CD4-positive, alpha-beta T cell (primary cell): ENCODE measurements at regions not wholly inside any gene's neighbourhood (a gene's known extent, or its start where the extent isn't known, plus 50 kb on each side); places are given as distances from the start of the nearest gene placed in this dataset.

Source experiments
- ATAC-seq: fragments of 200-7000 bp; cut with Tn5 transposase; one replicate; pipeline ENCODE4 v1.10.0; 2022; ENCODE audit warnings: mild to moderate bottlenecking; ENCODE audit not compliant: poor library complexity
- CTCF ChIA-PET: fragments of 350-600 bp; sonication (Branson Sonifier 250); formaldehyde crosslinking; loops from one replicate; lab custom pipeline; 2021; ENCODE audit warnings: antibody characterized with exemption, inconsistent platforms; lab: Charles Lee
- POLR2A ChIA-PET: fragments of 350-600 bp; sonication (Branson Sonifier 250); formaldehyde crosslinking; loops from one replicate; lab custom pipeline; 2021; ENCODE audit warnings: antibody characterized with exemption, inconsistent platforms; lab: Charles Lee
- DNase-seq, 14 experiments: peaks; one replicate each; pipeline ENCODE4 v3.0.0-alpha.2; 2013 to 2020; ENCODE audit warnings: mixed read lengths in 2 of 14
- H3K27ac ChIP-seq, 2 donors: one replicate each; pipeline versions ENCODE4 v1.5.1 to v1.7.0; 2013; ENCODE audit warnings: low read length in 2 of 2, low read depth in 1 of 2, mild to moderate bottlenecking in 1 of 2
- H3K27me3 ChIP-seq, 2 experiments: 1 replicate in 1 of 2; 2 replicates in 1 of 2; pipeline versions ENCODE4 v1.6.1 to v1.7.0; 2013; ENCODE audit warnings: low read length in 2 of 2, control low read depth in 1 of 2, mild to moderate bottlenecking in 1 of 2, moderate library complexity in 1 of 2; ENCODE audit not compliant: insufficient read depth in 2 of 2, control insufficient read depth in 1 of 2
- H3K36me3 ChIP-seq: one replicate; pipeline ENCODE4 v1.6.1; 2013; ENCODE audit warnings: low read length, control low read depth; ENCODE audit not compliant: insufficient read depth
- H3K4me1 ChIP-seq: one replicate; pipeline ENCODE4 v1.6.1; 2013; ENCODE audit warnings: low read length, control low read depth; ENCODE audit not compliant: insufficient read depth
- H3K4me3 ChIP-seq: one replicate; pipeline ENCODE4 v1.5.1; 2013; ENCODE audit warnings: mild to moderate bottlenecking, low read length, moderate library complexity
- H3K9me3 ChIP-seq, 2 experiments: 1 replicate in 1 of 2; 2 replicates in 1 of 2; pipeline versions ENCODE4 v1.6.1 to v1.7.0; 2013; ENCODE audit warnings: low read length in 2 of 2, mild to moderate bottlenecking in 2 of 2, control low read depth in 1 of 2, moderate library complexity in 1 of 2; ENCODE audit not compliant: control insufficient read depth in 1 of 2, insufficient read depth in 1 of 2
- H3K27ac Mint-ChIP-seq: one replicate; pipeline ENCODE4 v1.8.0; 2020; ENCODE audit warnings: mixed read lengths
- H3K27me3 Mint-ChIP-seq: one replicate; pipeline ENCODE4 v1.8.0; 2021; ENCODE audit warnings: mixed read lengths
- H3K36me3 Mint-ChIP-seq: one replicate; pipeline ENCODE4 v1.8.0; 2021; ENCODE audit warnings: low read depth, mixed read lengths
- H3K4me1 Mint-ChIP-seq: one replicate; pipeline ENCODE4 v1.8.0; 2021; ENCODE audit warnings: low read depth, mixed read lengths
- H3K4me3 Mint-ChIP-seq: one replicate; pipeline ENCODE4 v1.8.0; 2020; ENCODE audit warnings: mild to moderate bottlenecking, mixed read lengths
- H3K9me3 Mint-ChIP-seq: one replicate; pipeline ENCODE4 v1.8.0; 2020; ENCODE audit warnings: mixed read lengths
- intact Hi-C, 2 experiments: fragments of 100-400 bp; cut with DNase I in 1 of 2; cut with micrococcal nuclease in 1 of 2; formaldehyde crosslinking; loops; one replicate each; pipeline versions ENCODE4 v1.15.1 to v1.9.0; 2023 to 2025; cut with DNase I, micrococcal nuclease
- TF ChIP-seq, protein P1 (sequence below): fragments of 200-600 bp; IDR thresholded peaks from one replicate; pipeline ENCODE4 v1.8.0; 2022; ENCODE audit warnings: antibody characterized with exemption, mild to moderate bottlenecking

- DNase-seq, result no peak
- intact Hi-C loops, result no loop called here
- no peaks in the 10 kb centered on the region for H3K4me1 ChIP-seq
- Mint-ChIP-seq H3K9me3 (no peaks in the 10 kb centered on the region), H3K27me3 (no peaks in the 10 kb centered on the region), H3K36me3 (no peaks in the 10 kb centered on the region), H3K4me1 (no peaks in the 10 kb centered on the region), H3K27ac (no peak overlapping the region), H3K4me3 (no peak overlapping the region)
- CTCF ChIA-PET, result no interaction called here
- no peaks in the 10 kb centered on the region for H3K27me3 ChIP-seq
- no peak overlapping the region for H3K4me3 ChIP-seq
- ATAC-seq, result no peak
- TF ChIP-seq, protein P1, sequence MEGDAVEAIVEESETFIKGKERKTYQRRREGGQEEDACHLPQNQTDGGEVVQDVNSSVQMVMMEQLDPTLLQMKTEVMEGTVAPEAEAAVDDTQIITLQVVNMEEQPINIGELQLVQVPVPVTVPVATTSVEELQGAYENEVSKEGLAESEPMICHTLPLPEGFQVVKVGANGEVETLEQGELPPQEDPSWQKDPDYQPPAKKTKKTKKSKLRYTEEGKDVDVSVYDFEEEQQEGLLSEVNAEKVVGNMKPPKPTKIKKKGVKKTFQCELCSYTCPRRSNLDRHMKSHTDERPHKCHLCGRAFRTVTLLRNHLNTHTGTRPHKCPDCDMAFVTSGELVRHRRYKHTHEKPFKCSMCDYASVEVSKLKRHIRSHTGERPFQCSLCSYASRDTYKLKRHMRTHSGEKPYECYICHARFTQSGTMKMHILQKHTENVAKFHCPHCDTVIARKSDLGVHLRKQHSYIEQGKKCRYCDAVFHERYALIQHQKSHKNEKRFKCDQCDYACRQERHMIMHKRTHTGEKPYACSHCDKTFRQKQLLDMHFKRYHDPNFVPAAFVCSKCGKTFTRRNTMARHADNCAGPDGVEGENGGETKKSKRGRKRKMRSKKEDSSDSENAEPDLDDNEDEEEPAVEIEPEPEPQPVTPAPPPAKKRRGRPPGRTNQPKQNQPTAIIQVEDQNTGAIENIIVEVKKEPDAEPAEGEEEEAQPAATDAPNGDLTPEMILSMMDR, result no peak
- no peaks in the 10 kb centered on the region for H3K36me3 ChIP-seq
- no peaks in the 10 kb centered on the region for H3K9me3 ChIP-seq
- H3K27ac ChIP-seq, result no peak overlapping the region
- POLR2A ChIA-PET, result no interaction called here
Measured at GRCh38 chr3:159821736-159822135, 166.9 kb upstream of the IL12A start.

DNA sequence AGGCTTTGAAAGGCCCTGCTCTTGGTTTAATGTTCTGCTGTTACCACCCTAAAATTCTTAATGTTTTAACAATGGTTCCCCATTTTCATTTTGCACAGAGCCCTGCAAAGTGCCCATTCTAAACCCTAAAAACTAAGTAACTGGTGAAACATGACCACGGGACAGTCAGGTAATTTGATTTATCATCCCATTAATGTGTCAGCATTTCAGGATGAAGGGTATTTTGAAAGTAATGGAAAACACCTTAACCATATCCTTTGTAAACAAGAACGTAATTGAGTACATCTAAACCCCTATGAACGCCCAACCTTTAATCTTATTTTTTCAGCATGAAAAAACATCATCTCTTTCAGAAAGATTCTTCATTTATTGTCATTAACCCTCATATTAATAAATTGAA is 164.9 kb upstream of the IL12A start:
- ChIA-PET POLR2A (no interaction called here), CTCF (no interaction called here)
- TF ChIP-seq, protein P1, result no peak
- no peak overlapping the region for H3K27ac ChIP-seq
- no peak for DNase-seq
- H3K9me3 ChIP-seq, result no peaks in the 10 kb centered on the region
- Mint-ChIP-seq H3K4me1 (no peaks in the 10 kb centered on the region), H3K27ac (no peak overlapping the region), H3K4me3 (no peak overlapping the region), H3K27me3 (no peaks in the 10 kb centered on the region), H3K36me3 (no peaks in the 10 kb centered on the region), H3K9me3 (no peaks in the 10 kb centered on the region)
- no peak overlapping the region for H3K4me3 ChIP-seq
- no peaks in the 10 kb centered on the region for H3K27me3 ChIP-seq
- no peak for ATAC-seq
- intact Hi-C loops, result no loop called here
- no peaks in the 10 kb centered on the region for H3K4me1 ChIP-seq
- no peaks in the 10 kb centered on the region for H3K36me3 ChIP-seq

DNA sequence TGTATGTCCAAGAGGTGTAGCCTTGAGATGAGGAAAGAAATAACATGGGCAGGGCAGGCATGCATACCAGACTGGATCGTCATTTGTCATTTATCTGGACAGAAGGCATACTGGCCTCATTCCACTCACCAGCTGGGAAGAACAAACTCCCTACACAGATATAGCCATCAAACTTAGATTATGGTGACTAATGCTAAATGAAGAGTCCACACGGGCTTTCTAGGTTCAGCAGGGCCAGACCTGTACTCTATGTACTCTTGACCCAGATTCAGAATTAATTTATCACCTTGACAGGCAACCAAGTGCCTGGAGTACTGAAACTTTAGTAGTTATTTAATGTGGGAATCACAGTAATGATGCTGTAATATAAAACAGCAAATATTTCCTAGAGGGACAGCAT is 164.3 kb upstream of the IL12A start:
- no peak overlapping the region for H3K27ac Mint-ChIP-seq
- DNase-seq, result no peak
- POLR2A ChIA-PET, result no interaction called here

More for the DNA sequence above, 164.3 kb upstream of the IL12A start:
- no peaks in the 10 kb centered on the region for H3K36me3 ChIP-seq
- H3K4me3 ChIP-seq, result no peak overlapping the region
- no peak overlapping the region for H3K4me3 Mint-ChIP-seq
- no peaks in the 10 kb centered on the region for H3K4me1 ChIP-seq
- H3K4me1 Mint-ChIP-seq, result no peaks in the 10 kb centered on the region
- TF ChIP-seq, protein P1, result no peak
- H3K36me3 Mint-ChIP-seq, result no peaks in the 10 kb centered on the region
- no peaks in the 10 kb centered on the region for H3K9me3 ChIP-seq
- no peaks in the 10 kb centered on the region for H3K9me3 Mint-ChIP-seq
- intact Hi-C loops, result no loop called here
- no peak for ATAC-seq
- H3K27me3 Mint-ChIP-seq, result peaks cover 2% of the 10 kb centered on the region
- no peak overlapping the region for H3K27ac ChIP-seq
- CTCF ChIA-PET, result no interaction called here
- no peaks in the 10 kb centered on the region for H3K27me3 ChIP-seq
